ENCODE measurements at regions not wholly inside any gene's neighbourhood (a gene's known extent, or its start where the extent isn't known, plus 50 kb on each side); places are given as distances from the start of the nearest gene placed in this dataset.

- DNase-seq (ENCODE audit: extremely low spot score), result no peak
- TF ChIP-seq CTCF (IDR thresholded peaks at IDR 0.05; ENCODE audit: control extremely low read depth, extremely low read depth, low read depth, missing control alignments), result no peak
Observed at GRCh38 chr15:23910030-23910429, 222.9 kb upstream of the NDN start.

GRCh38 chr15:23912191-23912590 is 225.1 kb upstream of the NDN start:
- ChIA-PET CTCF (interaction anchor here (1.2 kb wide), 1 partner anchor 15 kb away, joined by 3 read pairs; no protein-coding TSS in a partner anchor), POLR2A (no interaction called here)
- DNase-seq (ENCODE audit: extremely low spot score), result no peak
- TF ChIP-seq CTCF (IDR thresholded peaks at IDR 0.05; ENCODE audit: control extremely low read depth, extremely low read depth, low read depth, missing control alignments), result no peak

More at GRCh38 chr15:23910030-23910429, 222.9 kb upstream of the NDN start:
- ChIA-PET POLR2A (no interaction called here), CTCF (interaction anchor here (1.1 kb wide), 1 partner anchor 12 kb away, joined by 3 read pairs; no protein-coding TSS in a partner anchor)

GRCh38 chr15:23913081-23913480 is 226.0 kb upstream of the NDN start:
- ChIA-PET POLR2A (no interaction called here), CTCF (interaction anchor here (1.2 kb wide), 1 partner anchor 15 kb away, joined by 3 read pairs; no protein-coding TSS in a partner anchor)
- TF ChIP-seq CTCF (IDR thresholded peaks at IDR 0.05; ENCODE audit: control extremely low read depth, extremely low read depth, low read depth, missing control alignments), result no peak
- no peak for DNase-seq (ENCODE audit: extremely low spot score)

- CTCF ChIA-PET, result no interaction called here
- TF ChIP-seq CTCF (IDR thresholded peaks at IDR 0.05; ENCODE audit: control extremely low read depth, extremely low read depth, low read depth, missing control alignments), result no peak
- POLR2A ChIA-PET, result no interaction called here
- DNase-seq (ENCODE audit: extremely low spot score), result no peak
Observed at GRCh38 chr15:23913635-23914034, 226.5 kb upstream of the NDN start.

- TF ChIP-seq CTCF (IDR thresholded peaks at IDR 0.05; ENCODE audit: control extremely low read depth, extremely low read depth, low read depth, missing control alignments), result no peak
Observed at GRCh38 chr15:23924686-23925085, 237.6 kb upstream of the NDN start.

GRCh38 chr15:23954931-23955330 is 267.8 kb upstream of the NDN start:
- TF ChIP-seq CTCF (IDR thresholded peaks at IDR 0.05; ENCODE audit: control extremely low read depth, extremely low read depth, low read depth, missing control alignments), result no peak
- ChIA-PET POLR2A (no interaction called here), CTCF (no interaction called here)
- DNase-seq (ENCODE audit: extremely low spot score), result no peak

More at GRCh38 chr15:23924686-23925085, 237.6 kb upstream of the NDN start:
- no peak for DNase-seq (ENCODE audit: extremely low spot score)
- POLR2A ChIA-PET, result no interaction called here
- CTCF ChIA-PET, result no interaction called here
